ENCODE measurements at regions not wholly inside any gene's neighbourhood (a gene's known extent, or its start where the extent isn't known, plus 50 kb on each side); places are given as distances from the start of the nearest gene placed in this dataset.

GRCh38 chr4:148845609-148846008 lies 403.4 kb upstream of the NR3C2 start:
- TF ChIP-seq, protein P1, sequence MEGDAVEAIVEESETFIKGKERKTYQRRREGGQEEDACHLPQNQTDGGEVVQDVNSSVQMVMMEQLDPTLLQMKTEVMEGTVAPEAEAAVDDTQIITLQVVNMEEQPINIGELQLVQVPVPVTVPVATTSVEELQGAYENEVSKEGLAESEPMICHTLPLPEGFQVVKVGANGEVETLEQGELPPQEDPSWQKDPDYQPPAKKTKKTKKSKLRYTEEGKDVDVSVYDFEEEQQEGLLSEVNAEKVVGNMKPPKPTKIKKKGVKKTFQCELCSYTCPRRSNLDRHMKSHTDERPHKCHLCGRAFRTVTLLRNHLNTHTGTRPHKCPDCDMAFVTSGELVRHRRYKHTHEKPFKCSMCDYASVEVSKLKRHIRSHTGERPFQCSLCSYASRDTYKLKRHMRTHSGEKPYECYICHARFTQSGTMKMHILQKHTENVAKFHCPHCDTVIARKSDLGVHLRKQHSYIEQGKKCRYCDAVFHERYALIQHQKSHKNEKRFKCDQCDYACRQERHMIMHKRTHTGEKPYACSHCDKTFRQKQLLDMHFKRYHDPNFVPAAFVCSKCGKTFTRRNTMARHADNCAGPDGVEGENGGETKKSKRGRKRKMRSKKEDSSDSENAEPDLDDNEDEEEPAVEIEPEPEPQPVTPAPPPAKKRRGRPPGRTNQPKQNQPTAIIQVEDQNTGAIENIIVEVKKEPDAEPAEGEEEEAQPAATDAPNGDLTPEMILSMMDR (IDR thresholded peaks at IDR 0.05; ENCODE audit: borderline replicate concordance, extremely low read depth, low read length, poor library complexity, severe bottlenecking): no peak
- no peak for TF ChIP-seq EZH2 (IDR thresholded peaks at IDR 0.05; ENCODE audit: borderline replicate concordance, low read depth, low read length, severe bottlenecking)
